DND-41 (cell line): ENCODE measurements at regions not wholly inside any gene's neighbourhood (a gene's known extent, or its start where the extent isn't known, plus 50 kb on each side); places are given as distances from the start of the nearest gene placed in this dataset.

Experiments
- ATAC-seq: fragments of 200-7000 bp; cut with Tn5 transposase; 3 replicates; pipeline ENCODE4 v1.9.1; 2021; ENCODE audit warnings: low read depth; ENCODE audit not compliant: insufficient read depth
- DNase-seq: peaks from one replicate; pipeline ENCODE4 v3.0.0-alpha.2; 2020
- H2AFZ ChIP-seq: 2 replicates; pipeline ENCODE4 v1.6.0; 2012; ENCODE audit warnings: low read depth, low read length
- H3K27ac ChIP-seq: 2 replicates; pipeline ENCODE4 v1.5.1; 2012; ENCODE audit warnings: low read length, inconsistent platforms
- H3K27me3 ChIP-seq: fragments of 200-600 bp; sonication (generic); 2 replicates; pipeline ENCODE4 v1.6.0; 2012; ENCODE audit warnings: low read length, mild to moderate bottlenecking, inconsistent platforms; ENCODE audit not compliant: insufficient read depth, poor library complexity
- H3K36me3 ChIP-seq: 2 replicates; pipeline ENCODE4 v1.5.1; 2012; ENCODE audit warnings: low read length, inconsistent platforms; ENCODE audit not compliant: insufficient read depth
- H3K4me1 ChIP-seq: 2 replicates; pipeline ENCODE4 v1.5.1; 2012; ENCODE audit warnings: mild to moderate bottlenecking, low read length; ENCODE audit not compliant: insufficient read depth
- H3K4me2 ChIP-seq: 2 replicates; pipeline ENCODE4 v1.6.0; 2012; ENCODE audit warnings: mild to moderate bottlenecking, moderate library complexity, low read length, inconsistent platforms; ENCODE audit not compliant: insufficient read depth
- H3K4me3 ChIP-seq, 2 experiments: fragments of 200-600 bp in 1 of 2; shearing (Covaris generic) in 1 of 2; 2 replicates each; pipeline ENCODE4 v1.5.1; 2012 to 2016; ENCODE audit warnings: inconsistent platforms in 2 of 2, low read length in 2 of 2, mild to moderate bottlenecking in 2 of 2, low read depth in 1 of 2, moderate library complexity in 1 of 2
- H3K79me2 ChIP-seq: 2 replicates; pipeline ENCODE4 v1.6.0; 2012; ENCODE audit warnings: low read length, inconsistent platforms; ENCODE audit not compliant: insufficient read depth
- H3K9ac ChIP-seq: 2 replicates; pipeline ENCODE4 v1.6.0; 2012; ENCODE audit warnings: low read depth, mild to moderate bottlenecking, inconsistent platforms, low read length, moderate library complexity
- H3K9me3 ChIP-seq: 2 replicates; pipeline ENCODE4 v1.5.1; 2012; ENCODE audit warnings: low read length, moderate library complexity, mild to moderate bottlenecking, inconsistent platforms; ENCODE audit not compliant: insufficient read depth, severe bottlenecking
- H4K20me1 ChIP-seq: 2 replicates; pipeline ENCODE4 v1.6.0; 2012; ENCODE audit warnings: low read length; ENCODE audit not compliant: insufficient read depth
- EZH2 ChIP-seq: IDR thresholded peaks from 3 replicates; pipeline ENCODE4 v1.6.1; 2012; ENCODE audit warnings: borderline replicate concordance, low read depth, mild to moderate bottlenecking, moderate library complexity, low read length, inconsistent platforms; ENCODE audit not compliant: severe bottlenecking
- TF ChIP-seq, protein P1 (sequence below): IDR thresholded peaks from 2 replicates; pipeline ENCODE4 v1.5.1; 2012; ENCODE audit warnings: borderline replicate concordance, low read length, moderate library complexity, mild to moderate bottlenecking; ENCODE audit not compliant: poor library complexity, severe bottlenecking; ENCODE audit errors: extremely low read depth

DNA sequence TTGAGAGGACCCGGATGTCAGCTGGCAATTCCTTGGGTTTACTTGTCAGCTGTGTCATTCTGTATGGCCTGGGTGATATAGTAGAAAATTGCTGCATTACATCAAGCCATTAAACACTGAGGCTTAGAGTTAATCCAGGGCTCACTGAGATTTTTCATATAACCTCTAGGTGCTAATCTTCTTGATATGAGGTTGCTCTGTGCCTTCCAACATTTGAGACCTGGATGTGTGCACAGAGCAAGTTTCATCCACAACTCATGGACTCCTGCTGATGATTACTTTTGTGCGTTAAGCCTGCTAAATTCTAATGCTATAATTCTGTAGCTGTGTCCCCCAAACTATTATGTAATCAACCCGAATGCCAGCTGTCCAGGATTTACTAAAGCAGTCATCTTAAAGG, 178.4 kb upstream of the CDH20 start:
- TF ChIP-seq EZH2: no peak
- TF ChIP-seq, protein P1, sequence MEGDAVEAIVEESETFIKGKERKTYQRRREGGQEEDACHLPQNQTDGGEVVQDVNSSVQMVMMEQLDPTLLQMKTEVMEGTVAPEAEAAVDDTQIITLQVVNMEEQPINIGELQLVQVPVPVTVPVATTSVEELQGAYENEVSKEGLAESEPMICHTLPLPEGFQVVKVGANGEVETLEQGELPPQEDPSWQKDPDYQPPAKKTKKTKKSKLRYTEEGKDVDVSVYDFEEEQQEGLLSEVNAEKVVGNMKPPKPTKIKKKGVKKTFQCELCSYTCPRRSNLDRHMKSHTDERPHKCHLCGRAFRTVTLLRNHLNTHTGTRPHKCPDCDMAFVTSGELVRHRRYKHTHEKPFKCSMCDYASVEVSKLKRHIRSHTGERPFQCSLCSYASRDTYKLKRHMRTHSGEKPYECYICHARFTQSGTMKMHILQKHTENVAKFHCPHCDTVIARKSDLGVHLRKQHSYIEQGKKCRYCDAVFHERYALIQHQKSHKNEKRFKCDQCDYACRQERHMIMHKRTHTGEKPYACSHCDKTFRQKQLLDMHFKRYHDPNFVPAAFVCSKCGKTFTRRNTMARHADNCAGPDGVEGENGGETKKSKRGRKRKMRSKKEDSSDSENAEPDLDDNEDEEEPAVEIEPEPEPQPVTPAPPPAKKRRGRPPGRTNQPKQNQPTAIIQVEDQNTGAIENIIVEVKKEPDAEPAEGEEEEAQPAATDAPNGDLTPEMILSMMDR: no peak
- no peak overlapping the region for H3K9ac ChIP-seq
- H3K4me1 ChIP-seq: no peaks in the 10 kb centered on the region
- H3K4me3 ChIP-seq: no peak overlapping the region
- no peak for DNase-seq
- H3K9me3 ChIP-seq: no peaks in the 10 kb centered on the region
- no peaks in the 10 kb centered on the region for H3K79me2 ChIP-seq
- H3K4me2 ChIP-seq: no peak overlapping the region
- no peaks in the 10 kb centered on the region for H4K20me1 ChIP-seq
- no peak for ATAC-seq
- no peaks in the 10 kb centered on the region for H3K27me3 ChIP-seq
- H3K36me3 ChIP-seq: no peaks in the 10 kb centered on the region
- no peak overlapping the region for H2AFZ ChIP-seq
- H3K27ac ChIP-seq: no peak overlapping the region

DNA sequence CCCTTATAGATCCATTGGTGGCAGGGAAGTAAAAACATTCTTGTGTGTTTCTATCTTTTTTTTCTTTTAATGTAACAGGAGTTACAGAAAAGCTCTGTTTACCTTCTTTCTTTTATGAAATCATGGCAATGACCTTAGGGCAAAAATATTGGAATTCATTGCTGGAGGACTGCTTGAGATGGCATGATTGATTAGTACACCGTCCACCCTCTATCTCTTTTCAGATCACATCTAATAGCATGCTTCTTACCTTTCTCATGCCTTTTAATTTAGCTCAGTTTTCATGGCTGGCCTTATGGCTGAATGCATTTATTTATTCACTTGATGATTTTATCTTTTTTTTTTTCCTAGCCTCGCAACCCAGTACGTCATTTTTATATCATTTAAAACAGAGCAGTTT, 177.6 kb upstream of the CDH20 start:
- no peaks in the 10 kb centered on the region for H3K27me3 ChIP-seq
- no peak overlapping the region for H3K27ac ChIP-seq
- no peak overlapping the region for H3K4me2 ChIP-seq
- H2AFZ ChIP-seq: no peak overlapping the region
- H3K36me3 ChIP-seq: no peaks in the 10 kb centered on the region
- no peak overlapping the region for H3K4me3 ChIP-seq
- no peaks in the 10 kb centered on the region for H4K20me1 ChIP-seq
- DNase-seq (no peak), ATAC-seq (no peak)
- H3K79me2 ChIP-seq: no peaks in the 10 kb centered on the region
- no peaks in the 10 kb centered on the region for H3K4me1 ChIP-seq
- H3K9me3 ChIP-seq: no peaks in the 10 kb centered on the region
- H3K9ac ChIP-seq: no peak overlapping the region
- TF ChIP-seq, protein P1: no peak
- no peak for TF ChIP-seq EZH2

DNA sequence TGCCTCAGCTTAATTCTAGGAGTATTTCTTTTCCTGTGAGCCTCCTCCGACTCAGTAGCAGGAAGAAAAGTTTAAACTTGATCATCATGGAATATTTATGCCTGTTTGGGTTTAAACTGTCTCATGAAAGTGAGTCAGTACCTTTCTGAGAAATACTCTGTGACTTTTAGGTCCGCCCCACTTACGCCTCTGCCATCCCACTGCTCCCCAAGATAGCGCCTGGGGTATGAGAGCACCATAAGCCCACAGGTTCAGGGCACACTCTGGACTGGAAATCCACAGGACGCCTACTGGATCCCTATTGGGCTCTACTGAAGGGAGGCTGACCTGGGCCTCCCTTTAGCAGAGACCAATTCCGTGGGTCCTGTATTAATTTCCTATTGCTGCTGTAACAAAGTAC, 175.8 kb upstream of the CDH20 start:
- H4K20me1 ChIP-seq: no peaks in the 10 kb centered on the region
- no peak overlapping the region for H2AFZ ChIP-seq
- H3K79me2 ChIP-seq: no peaks in the 10 kb centered on the region
- H3K9ac ChIP-seq: no peak overlapping the region
- no peak overlapping the region for H3K4me3 ChIP-seq
- TF ChIP-seq, protein P1: no peak
- no peak for TF ChIP-seq EZH2
- H3K4me1 ChIP-seq: no peaks in the 10 kb centered on the region
- no peaks in the 10 kb centered on the region for H3K27me3 ChIP-seq
- no peak overlapping the region for H3K27ac ChIP-seq
- no peaks in the 10 kb centered on the region for H3K36me3 ChIP-seq
- DNase-seq: no peak
- no peak overlapping the region for H3K4me2 ChIP-seq
- ATAC-seq: no peak
- H3K9me3 ChIP-seq: no peaks in the 10 kb centered on the region

DNA sequence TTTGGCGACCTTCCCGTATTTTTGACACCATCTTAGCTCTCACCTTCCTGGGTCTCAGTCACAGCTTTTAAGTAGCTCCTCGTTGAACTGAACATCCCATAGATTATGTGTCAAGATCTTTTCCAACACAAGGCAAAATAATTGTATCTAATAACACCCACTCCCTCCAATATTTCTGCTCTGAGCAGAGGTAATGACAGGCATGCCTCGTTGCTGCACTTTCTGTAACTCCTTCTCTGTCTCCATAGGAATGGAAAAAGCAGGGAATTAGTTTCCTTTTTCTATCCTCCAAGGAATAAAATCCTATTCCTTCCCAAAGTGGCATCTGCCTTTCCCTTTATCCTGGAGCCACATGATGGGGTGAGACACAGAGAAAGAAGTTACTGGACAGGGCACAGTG, 174.0 kb upstream of the CDH20 start:
- no peak for TF ChIP-seq EZH2
- TF ChIP-seq, protein P1: no peak
- no peak overlapping the region for H3K9ac ChIP-seq
- H3K4me2 ChIP-seq: no peak overlapping the region
- no peaks in the 10 kb centered on the region for H4K20me1 ChIP-seq
- H3K9me3 ChIP-seq: no peaks in the 10 kb centered on the region
- no peak overlapping the region for H3K4me3 ChIP-seq
- no peaks in the 10 kb centered on the region for H3K4me1 ChIP-seq
- no peak for DNase-seq
- no peaks in the 10 kb centered on the region for H3K36me3 ChIP-seq
- no peak overlapping the region for H3K27ac ChIP-seq
- no peak overlapping the region for H2AFZ ChIP-seq
- no peak for ATAC-seq
- no peaks in the 10 kb centered on the region for H3K79me2 ChIP-seq
- no peaks in the 10 kb centered on the region for H3K27me3 ChIP-seq
